GM12878 (cell line): ENCODE measurements at regions not wholly inside any gene's neighbourhood (a gene's known extent, or its start where the extent isn't known, plus 50 kb on each side); places are given as distances from the start of the nearest gene placed in this dataset.

Experiments used
- ATAC-seq: fragments of 200-7000 bp; cut with Tn5 transposase; 3 replicates; pipeline ENCODE4 v1.9.1; 2020; ENCODE audit warnings: mild to moderate bottlenecking, moderate library complexity
- BruUV-seq: library from RNA; stranded (reverse); fragments of 400-500 nt; replicated peaks from 2 replicates; lab custom pipeline; 2021; lab: Mats Ljungman, UMichigan
- CTCF ChIA-PET: fragments of 300-600 bp; sonication (Branson Sonifier 250); formaldehyde crosslinking; extraction: SDS; loops from one replicate; lab custom pipeline; 2021; ENCODE audit warnings: inconsistent platforms; lab: Yijun Ruan, JAX
- POLR2A ChIA-PET: fragments of 350-600 bp; formaldehyde crosslinking; extraction: SDS; loops from one replicate; lab custom pipeline; 2021; ENCODE audit warnings: inconsistent platforms; lab: Charles Lee
- RAD21 ChIA-PET: fragments of 300-600 bp; sonication (Branson Sonifier 250); formaldehyde crosslinking; loops from one replicate; lab custom pipeline; 2023; ENCODE audit warnings: antibody characterized with exemption; ENCODE audit not compliant: unreplicated experiment; lab: Charles Lee
- SMC1A ChIA-PET: fragments of 300-600 bp; sonication (Branson Sonifier 250); formaldehyde crosslinking; loops from one replicate; lab custom pipeline; 2023; ENCODE audit not compliant: unreplicated experiment, uncharacterized antibody; lab: Charles Lee
- DNase-seq: peaks from one replicate; pipeline ENCODE4 v3.0.0-alpha.2; 2011; ENCODE audit warnings: low read depth, low spot score
- FAIRE-seq: peaks from 3 replicates; lab custom pipeline; 2011; peaks lifted over from hg19 to GRCh38; lab: Jason Lieb, UNC
- H2AFZ ChIP-seq: 2 replicates; pipeline ENCODE4 v1.6.0; 2011; ENCODE audit warnings: low read depth, low read length, control low read depth; ENCODE audit not compliant: control insufficient read depth
- H3K27ac ChIP-seq: 2 replicates; pipeline ENCODE4 v1.5.1; 2011; ENCODE audit warnings: control low read depth; ENCODE audit not compliant: control insufficient read depth, insufficient read depth
- H3K27me3 ChIP-seq, 2 experiments: replicated peaks in 1 of 2; 2 replicates each; pipeline versions ENCODE4 v1.6.0 to v1.6.1; 2011; ENCODE audit warnings: low read length in 1 of 2; ENCODE audit not compliant: control insufficient read depth in 2 of 2, insufficient read depth in 2 of 2
- H3K36me3 ChIP-seq, 2 experiments: 2 replicates each; pipeline ENCODE4 v1.5.1; 2011; ENCODE audit warnings: low read length in 1 of 2; ENCODE audit not compliant: control insufficient read depth in 2 of 2, insufficient read depth in 2 of 2
- H3K4me1 ChIP-seq: 2 replicates; pipeline ENCODE4 v1.6.1; 2011; ENCODE audit warnings: mild to moderate bottlenecking, low read length, moderate library complexity, mixed read lengths; ENCODE audit not compliant: control insufficient read depth, insufficient read depth
- H3K4me2 ChIP-seq: 2 replicates; pipeline ENCODE4 v1.6.0; 2011; ENCODE audit warnings: control low read depth; ENCODE audit not compliant: control insufficient read depth, insufficient read depth
- H3K4me3 ChIP-seq: fragments of 200-600 bp; sonication (generic); 2 replicates; pipeline ENCODE4 v1.5.1; 2016
- H3K79me2 ChIP-seq: 2 replicates; pipeline ENCODE4 v1.6.0; 2011; ENCODE audit warnings: low read length; ENCODE audit not compliant: control insufficient read depth, insufficient read depth
- H3K9ac ChIP-seq: 2 replicates; pipeline ENCODE4 v1.8.0; 2011; ENCODE audit warnings: low read length, control low read depth, mixed read lengths; ENCODE audit not compliant: control insufficient read depth, insufficient read depth
- H3K9me3 ChIP-seq: replicated peaks from 3 replicates; pipeline ENCODE4 v1.5.1; 2011; ENCODE audit warnings: mild to moderate bottlenecking, low read length; ENCODE audit not compliant: control insufficient read depth, insufficient read depth
- H4K20me1 ChIP-seq: 2 replicates; pipeline ENCODE4 v1.6.0; 2011; ENCODE audit not compliant: control insufficient read depth, insufficient read depth
- FOS ChIP-seq: IDR thresholded peaks from 3 replicates; pipeline ENCODE4 v1.6.1; 2011; ENCODE audit warnings: borderline replicate concordance; ENCODE audit not compliant: insufficient read length; ENCODE audit errors: extremely low read depth
- HDGF ChIP-seq: fragments of 450-650 bp; IDR thresholded peaks from 2 replicates; pipeline ENCODE4 v1.6.1; 2016; ENCODE audit warnings: antibody characterized with exemption
- IRF4 ChIP-seq: IDR thresholded peaks from 2 replicates; pipeline ENCODE4 v1.6.1; 2011; ENCODE audit warnings: low read depth, low read length
- JUND ChIP-seq: IDR thresholded peaks from 2 replicates; pipeline ENCODE4 v1.6.1; 2012; ENCODE audit warnings: low read depth, mild to moderate bottlenecking, low read length, improper control_type of control experiment, moderate library complexity
- MYB ChIP-seq: fragments of 150-350 bp; IDR thresholded peaks from 2 replicates; pipeline ENCODE4 v1.6.1; 2014; ENCODE audit warnings: mild to moderate bottlenecking, low read depth, low read length, borderline replicate concordance
- NR2C1 ChIP-seq: fragments of 450-650 bp; IDR thresholded peaks from 2 replicates; pipeline ENCODE4 v1.6.1; 2017; ENCODE audit warnings: antibody characterized with exemption, mild to moderate bottlenecking, moderate library complexity
- PAX5 ChIP-seq: IDR thresholded peaks from 2 replicates; pipeline ENCODE4 v1.6.1; 2011; ENCODE audit warnings: low read depth, low read length, borderline replicate concordance
- SIN3A ChIP-seq: IDR thresholded peaks from 2 replicates; pipeline ENCODE4 v1.6.1; 2012; ENCODE audit warnings: low read depth, low read length, improper control_type of control experiment
- SP1 ChIP-seq: IDR thresholded peaks from one replicate; pipeline ENCODE4 v1.6.1; 2011; ENCODE audit warnings: low read depth, low read length
- SPI1 ChIP-seq: IDR thresholded peaks from 2 replicates; pipeline ENCODE4 v1.6.1; 2011; ENCODE audit warnings: low read depth, mild to moderate bottlenecking, low read length, moderate library complexity, borderline replicate concordance; ENCODE audit not compliant: insufficient read depth
- ZNF207 ChIP-seq: fragments of 450-650 bp; IDR thresholded peaks from 2 replicates; pipeline ENCODE4 v1.6.1; 2014; ENCODE audit warnings: antibody characterized with exemption, mild to moderate bottlenecking, borderline replicate concordance
- ZNF217 ChIP-seq: fragments of 450-650 bp; IDR thresholded peaks from 2 replicates; pipeline ENCODE4 v1.6.1; 2017; ENCODE audit warnings: antibody characterized with exemption, mild to moderate bottlenecking
- WGBS: methylation state at CpG from one replicate; pipeline ENCODE4 v1.1.6; 2016; ENCODE audit warnings: low lambda C conversion rate; ENCODE audit not compliant: insufficient replicate concordance, insufficient coverage; ENCODE audit errors: missing lambda C conversion rate; 5-methylcytosine and 5-hydroxymethylcytosine counted together
- in situ Hi-C: fragments of 300-500 bp; cut with MboI; formaldehyde crosslinking; loops from 9 replicates; pipeline ENCODE4 v1.14.3; 2018; ENCODE audit warnings: mixed read lengths
- intact Hi-C: fragments of 100-400 bp; cut with micrococcal nuclease; formaldehyde crosslinking; loops from one replicate; pipeline ENCODE4 v1.14.2; 2022; ENCODE audit not compliant: unreplicated experiment
- TF ChIP-seq, protein P1 (sequence below): IDR thresholded peaks from 2 replicates; pipeline ENCODE4 v1.6.1; 2011; ENCODE audit warnings: borderline replicate concordance, low read depth, mild to moderate bottlenecking, moderate library complexity, low read length; ENCODE audit not compliant: insufficient read depth, poor library complexity, severe bottlenecking
- TF ChIP-seq, protein P2 (sequence below): IDR thresholded peaks from 2 replicates; pipeline ENCODE4 v1.6.1; 2012; ENCODE audit warnings: low read length, inconsistent platforms

DNA sequence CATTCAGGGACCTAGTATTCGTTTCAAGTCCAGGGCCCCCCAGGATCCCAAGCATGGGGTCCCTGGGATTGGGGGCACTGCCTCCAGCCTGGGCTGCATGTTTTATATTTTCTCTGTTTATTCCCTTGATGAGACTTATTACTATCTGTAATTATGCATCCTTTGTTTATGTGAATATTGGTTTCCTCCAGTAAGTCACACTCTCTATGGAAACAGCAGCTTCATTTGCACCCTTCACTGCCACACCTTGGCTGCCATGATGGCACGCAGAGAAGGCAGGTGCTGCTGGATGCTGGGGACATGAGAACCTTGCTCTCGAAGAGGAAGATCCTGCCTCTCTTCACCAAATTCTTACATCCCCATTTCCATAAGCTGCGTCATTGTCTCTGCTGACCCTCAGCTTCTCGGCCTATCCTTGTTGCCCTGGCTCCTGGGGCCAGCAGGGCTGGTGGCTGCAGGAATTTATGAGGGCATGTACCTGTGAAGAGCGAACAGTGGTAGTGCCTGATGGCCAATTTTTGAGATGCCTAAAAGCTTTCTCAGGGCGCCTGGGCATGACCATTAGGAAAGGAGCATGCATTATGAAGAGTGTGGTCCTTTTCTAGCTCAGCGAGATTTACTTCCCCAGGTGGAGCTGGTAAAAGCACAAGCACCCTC is 479.3 kb upstream of the KLF6 start:
- in situ Hi-C loops: no loop called here
- Histone ChIP-seq H3K36me3 (no peaks in the 10 kb centered on the region), H2AFZ (no peak overlapping the region), H3K9ac (no peak overlapping the region), H4K20me1 (no peaks in the 10 kb centered on the region), H3K4me2 (no peak overlapping the region), H3K4me3 (no peak overlapping the region), H3K27me3 (peaks cover 0 to 3% of the 10 kb centered on the region in 2 experiments; a peak in 2 of 4 replicates), H3K79me2 (no peaks in the 10 kb centered on the region), H3K4me1 (no peaks in the 10 kb centered on the region), H3K9me3 (no peaks in the 10 kb centered on the region), H3K27ac (no peak overlapping the region)
- ChIA-PET RAD21 (no interaction called here), SMC1A (interaction anchor here (0.9 kb wide), 1 partner anchor 33 kb away, joined by 4 read pairs; no protein-coding TSS in a partner anchor), CTCF (no interaction called here), POLR2A (no interaction called here)
- DNase-seq: no peak
- 23% methylated on average over 8 of the region's 8 CpGs for WGBS
- TF ChIP-seq HDGF: no peak
- no peak for TF ChIP-seq JUND
- no peak for TF ChIP-seq ZNF217
- no peak for TF ChIP-seq ZNF207
- no peak for FAIRE-seq
- no TSS peak for BruUV-seq
- no peak for ATAC-seq
- intact Hi-C loops: no loop called here

DNA sequence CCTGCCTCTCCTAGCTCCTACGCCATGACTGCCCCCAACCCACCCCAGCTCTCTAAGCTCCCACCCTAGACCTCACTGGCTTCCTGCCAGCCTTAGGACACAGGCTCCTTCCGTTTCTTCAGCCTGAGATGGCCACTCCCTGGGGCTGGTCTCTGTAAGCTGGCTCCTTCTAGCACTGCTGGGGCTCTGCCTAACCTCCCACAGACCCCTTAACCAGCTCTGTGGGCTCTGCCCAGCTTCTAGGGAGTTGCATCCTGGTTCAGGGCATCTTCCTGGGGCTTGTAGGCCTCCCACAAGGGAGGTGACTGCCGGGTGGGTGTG is 478.6 kb upstream of the KLF6 start:
- no peaks in the 10 kb centered on the region for H3K9me3 ChIP-seq
- no peak overlapping the region for H2AFZ ChIP-seq
- ATAC-seq: no peak
- FAIRE-seq: no peak
- no peaks in the 10 kb centered on the region for H3K4me1 ChIP-seq
- CTCF ChIA-PET: no interaction called here
- H3K36me3 ChIP-seq: no peaks in the 10 kb centered on the region
- no peak overlapping the region for H3K27ac ChIP-seq
- DNase-seq: no peak
- POLR2A ChIA-PET: no interaction called here
- TF ChIP-seq, protein P1, sequence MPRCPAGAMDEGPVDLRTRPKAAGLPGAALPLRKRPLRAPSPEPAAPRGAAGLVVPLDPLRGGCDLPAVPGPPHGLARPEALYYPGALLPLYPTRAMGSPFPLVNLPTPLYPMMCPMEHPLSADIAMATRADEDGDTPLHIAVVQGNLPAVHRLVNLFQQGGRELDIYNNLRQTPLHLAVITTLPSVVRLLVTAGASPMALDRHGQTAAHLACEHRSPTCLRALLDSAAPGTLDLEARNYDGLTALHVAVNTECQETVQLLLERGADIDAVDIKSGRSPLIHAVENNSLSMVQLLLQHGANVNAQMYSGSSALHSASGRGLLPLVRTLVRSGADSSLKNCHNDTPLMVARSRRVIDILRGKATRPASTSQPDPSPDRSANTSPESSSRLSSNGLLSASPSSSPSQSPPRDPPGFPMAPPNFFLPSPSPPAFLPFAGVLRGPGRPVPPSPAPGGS: no peak
- no peak for TF ChIP-seq MYB
- TF ChIP-seq SPI1: no peak
- TF ChIP-seq SIN3A: no peak
- no peak for TF ChIP-seq IRF4
- TF ChIP-seq, protein P2, sequence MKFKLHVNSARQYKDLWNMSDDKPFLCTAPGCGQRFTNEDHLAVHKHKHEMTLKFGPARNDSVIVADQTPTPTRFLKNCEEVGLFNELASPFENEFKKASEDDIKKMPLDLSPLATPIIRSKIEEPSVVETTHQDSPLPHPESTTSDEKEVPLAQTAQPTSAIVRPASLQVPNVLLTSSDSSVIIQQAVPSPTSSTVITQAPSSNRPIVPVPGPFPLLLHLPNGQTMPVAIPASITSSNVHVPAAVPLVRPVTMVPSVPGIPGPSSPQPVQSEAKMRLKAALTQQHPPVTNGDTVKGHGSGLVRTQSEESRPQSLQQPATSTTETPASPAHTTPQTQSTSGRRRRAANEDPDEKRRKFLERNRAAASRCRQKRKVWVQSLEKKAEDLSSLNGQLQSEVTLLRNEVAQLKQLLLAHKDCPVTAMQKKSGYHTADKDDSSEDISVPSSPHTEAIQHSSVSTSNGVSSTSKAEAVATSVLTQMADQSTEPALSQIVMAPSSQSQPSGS: no peak
- no peak for TF ChIP-seq FOS
- TF ChIP-seq PAX5: no peak
- no peak for TF ChIP-seq NR2C1
- TF ChIP-seq SP1: no peak
- RAD21 ChIA-PET: no interaction called here
- H3K79me2 ChIP-seq: no peaks in the 10 kb centered on the region
- BruUV-seq: no TSS peak
- SMC1A ChIA-PET: interaction anchor here (0.9 kb wide), 1 partner anchor 32 kb away, joined by 4 read pairs; no protein-coding TSS in a partner anchor
- H3K4me3 ChIP-seq: no peak overlapping the region
- intact Hi-C loops: no loop called here
- H3K27me3 ChIP-seq: peaks cover 0 to 3% of the 10 kb centered on the region in 2 experiments; a peak in 2 of 4 replicates
- H3K9ac ChIP-seq: no peak overlapping the region
- in situ Hi-C loops: no loop called here
- no peaks in the 10 kb centered on the region for H4K20me1 ChIP-seq
- H3K4me2 ChIP-seq: no peak overlapping the region
- 13% methylated on average over 3 of the region's 3 CpGs for WGBS
